GM18909 (cell line): ENCODE measurements at regions not wholly inside any gene's neighbourhood (a gene's known extent, or its start where the extent isn't known, plus 50 kb on each side); places are given as distances from the start of the nearest gene placed in this dataset.
"Not testable (repeated sequence)": the region's sequence is repeated elsewhere in the genome, so short reads cannot be mapped to it uniquely, and the experiment has no call there.

Source experiments
- ATAC-seq: cut with Tn5 transposase; IDR thresholded peaks from one replicate; pipeline ENCODE4 v1.9.1; 2021; ENCODE audit warnings: mild to moderate bottlenecking; ENCODE audit not compliant: unreplicated experiment, poor library complexity

DNA sequence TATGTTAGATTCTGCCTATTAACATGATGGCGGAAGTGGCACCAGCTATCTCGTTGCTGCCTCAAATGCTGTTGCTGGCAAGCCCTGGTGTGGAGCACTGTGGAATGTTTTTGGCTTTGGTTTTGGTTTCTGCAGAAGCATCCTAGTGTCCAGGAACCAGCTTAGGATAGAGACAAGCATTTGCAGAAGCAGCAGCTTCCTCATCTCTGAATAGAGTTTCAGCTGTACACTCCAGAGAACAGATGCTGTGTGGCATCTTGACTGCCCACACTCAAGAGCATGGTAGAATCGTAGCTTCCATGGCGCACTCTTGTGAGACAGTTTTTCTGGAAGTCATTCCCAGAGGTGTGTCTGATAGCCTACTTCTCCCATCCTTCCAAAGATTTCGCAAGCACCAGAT lies 145.3 kb upstream of the RXFP2 start:
- ATAC-seq, result no peak

DNA sequence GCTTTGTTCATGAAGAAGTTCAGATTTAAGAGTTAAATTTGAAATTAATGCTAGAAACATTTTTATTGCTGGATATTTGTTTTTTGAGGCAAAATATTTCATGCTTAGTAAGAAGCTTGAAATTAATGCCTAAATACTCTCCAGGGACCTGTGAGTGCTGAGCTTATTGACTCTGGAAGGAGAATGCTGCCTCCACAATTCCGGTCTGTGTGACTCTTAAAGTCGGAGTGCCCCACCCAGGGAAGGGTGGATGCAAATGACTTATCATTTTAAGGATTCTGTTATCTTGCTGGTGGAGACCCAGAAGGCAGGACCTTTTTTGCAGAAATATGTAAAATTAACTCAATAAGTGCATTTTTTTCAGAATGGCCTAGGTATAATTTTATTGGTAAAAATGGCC lies 143.8 kb upstream of the RXFP2 start:
- ATAC-seq, result no peak

DNA sequence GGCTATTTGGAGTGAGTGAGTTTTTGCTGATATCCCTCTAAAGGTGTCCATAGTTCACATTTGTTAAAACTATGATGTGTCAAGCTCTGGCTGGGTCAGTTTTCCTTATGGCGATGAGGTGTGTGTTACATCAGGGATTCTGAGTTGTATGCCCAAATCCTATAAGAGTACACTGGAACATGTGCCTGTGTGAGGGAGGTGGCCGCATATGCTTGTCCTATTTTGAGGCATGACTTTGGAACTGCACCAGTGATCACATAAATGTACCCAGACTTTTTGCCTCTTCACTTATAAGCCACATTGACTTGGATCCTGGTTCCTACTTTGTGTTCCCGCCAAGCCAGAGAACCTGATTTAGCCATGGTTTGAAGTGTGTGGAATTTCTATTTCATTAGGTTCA lies 140.3 kb upstream of the RXFP2 start:
- ATAC-seq, result no peak

DNA sequence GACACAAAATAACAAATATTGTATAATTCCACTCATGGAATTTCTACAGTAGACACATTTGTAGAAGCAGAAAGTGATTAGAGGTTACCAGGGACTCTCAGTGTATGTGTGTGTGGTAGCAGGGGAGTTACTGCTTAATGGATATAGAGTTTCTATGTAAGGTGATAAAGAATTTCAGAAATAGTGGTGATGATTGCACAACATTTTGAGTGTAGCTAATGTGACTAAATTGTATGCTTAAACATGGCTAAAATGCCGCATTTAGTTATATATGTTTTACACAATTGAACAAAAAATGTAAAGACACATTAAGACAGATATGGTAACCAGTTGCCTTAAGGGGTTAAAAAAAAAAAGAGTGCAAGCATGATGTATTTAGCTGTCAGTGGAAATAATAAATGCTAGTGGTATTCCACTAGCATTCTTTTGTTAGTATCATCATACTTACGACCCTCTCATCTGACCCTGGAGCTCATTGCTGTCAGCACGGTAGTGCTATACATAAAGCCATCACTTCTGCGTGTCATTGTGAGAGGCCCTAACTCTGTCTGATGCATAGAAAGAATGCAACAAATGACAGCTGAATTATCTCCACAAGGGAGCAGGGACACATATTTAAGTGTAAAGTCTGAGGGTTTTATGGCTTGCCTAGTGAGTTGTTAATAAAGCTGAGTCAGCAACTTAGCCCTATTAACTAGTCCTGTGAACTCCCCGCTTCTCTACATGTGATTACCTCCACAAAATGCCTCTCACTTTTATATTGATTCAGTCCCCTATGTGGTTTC lies 134.1 kb upstream of the RXFP2 start:
- no peak for ATAC-seq

DNA sequence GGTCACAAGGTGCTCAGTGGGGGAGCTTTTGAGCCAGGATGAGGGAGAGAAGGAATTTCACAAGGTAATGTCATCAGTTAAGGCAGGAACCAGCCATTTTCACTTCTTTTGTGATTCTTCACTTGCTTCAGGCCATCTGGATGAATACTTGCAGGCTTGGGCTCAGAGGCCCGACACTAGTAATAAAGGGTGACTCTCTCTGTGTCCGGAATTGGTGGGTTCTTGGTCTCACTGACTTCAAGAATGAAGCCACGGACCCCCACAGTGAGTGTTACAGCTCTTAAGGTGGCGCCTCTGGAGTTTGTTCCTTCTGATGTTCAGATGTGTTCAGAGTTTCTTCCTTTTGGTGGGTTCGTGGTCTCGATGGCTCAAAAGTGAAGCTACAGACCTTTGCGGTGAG lies 131.8 kb upstream of the RXFP2 start:
- not testable (repeated sequence) for ATAC-seq

DNA sequence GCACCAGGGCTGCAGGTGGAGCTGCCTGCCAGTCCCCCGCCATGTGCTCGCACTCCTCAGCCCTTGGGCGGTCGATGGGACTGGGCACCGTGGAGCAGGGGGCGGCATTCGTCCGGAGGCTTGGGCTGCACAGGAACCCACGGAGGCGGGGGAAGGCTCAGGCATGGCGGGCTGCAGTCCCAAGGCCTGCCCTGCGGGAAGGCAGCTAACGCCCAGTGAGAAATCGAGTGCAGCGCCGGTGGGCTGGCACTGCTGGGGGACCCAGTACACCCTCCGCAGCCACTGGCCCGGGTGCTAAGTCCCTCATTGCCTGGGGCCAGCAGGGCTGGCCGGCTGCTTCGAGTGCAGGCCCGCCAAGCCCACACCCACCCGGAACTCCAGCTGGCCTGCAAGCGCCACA lies 130.5 kb upstream of the RXFP2 start:
- ATAC-seq, result not testable (repeated sequence)

DNA sequence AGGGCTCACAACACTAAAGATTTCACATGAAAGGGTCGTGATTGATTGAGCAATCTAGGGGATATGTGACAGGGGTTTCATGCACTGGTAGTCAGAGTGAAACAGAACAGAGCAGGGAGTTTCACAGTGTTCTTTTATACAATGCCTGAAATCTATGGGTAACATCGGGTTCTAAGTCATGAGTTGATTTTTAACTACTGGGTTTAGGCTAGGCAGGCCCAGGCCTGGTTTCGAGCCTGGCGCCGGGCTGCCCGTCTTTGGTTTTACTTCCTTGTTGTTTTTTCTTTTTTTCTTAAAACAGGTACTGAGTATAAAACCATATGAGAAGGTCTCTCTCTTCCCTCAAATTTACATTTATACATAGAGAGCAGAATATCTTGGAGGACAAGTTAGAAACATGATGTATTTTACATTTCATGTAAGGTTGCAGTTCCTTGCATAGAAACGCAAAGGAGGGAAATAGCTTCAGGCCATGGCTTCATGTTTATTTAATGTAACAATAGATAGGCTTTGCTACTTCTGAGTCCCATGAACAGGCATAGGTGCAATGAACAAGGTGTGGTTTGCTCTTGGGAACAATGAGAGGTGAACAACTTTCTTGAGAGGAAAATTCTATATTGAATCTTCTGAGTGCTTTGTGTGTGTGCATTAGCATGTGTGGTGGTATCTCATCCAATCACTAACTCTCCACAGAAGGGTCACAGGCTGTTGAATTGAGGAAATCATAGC lies 128.9 kb upstream of the RXFP2 start:
- no peak for ATAC-seq

DNA sequence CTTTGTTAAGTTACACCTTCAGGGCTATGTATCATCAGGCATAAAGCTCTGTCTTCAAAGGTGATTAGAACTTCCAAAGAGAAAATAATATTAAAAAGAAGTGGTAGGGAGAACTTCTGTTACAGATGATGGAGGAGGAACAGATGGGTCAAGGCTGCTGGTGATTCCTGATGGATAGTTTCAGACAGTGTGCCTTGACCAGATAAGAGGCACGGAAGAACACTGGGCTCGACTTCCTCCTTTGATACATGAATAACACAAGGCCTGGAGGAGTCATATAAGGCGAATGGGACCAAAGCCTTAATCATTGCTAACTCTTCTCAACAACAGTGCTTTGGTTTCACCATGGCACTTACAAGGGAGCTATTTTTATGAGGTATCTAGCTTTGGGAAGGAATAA lies 128.1 kb upstream of the RXFP2 start:
- ATAC-seq, result no peak

DNA sequence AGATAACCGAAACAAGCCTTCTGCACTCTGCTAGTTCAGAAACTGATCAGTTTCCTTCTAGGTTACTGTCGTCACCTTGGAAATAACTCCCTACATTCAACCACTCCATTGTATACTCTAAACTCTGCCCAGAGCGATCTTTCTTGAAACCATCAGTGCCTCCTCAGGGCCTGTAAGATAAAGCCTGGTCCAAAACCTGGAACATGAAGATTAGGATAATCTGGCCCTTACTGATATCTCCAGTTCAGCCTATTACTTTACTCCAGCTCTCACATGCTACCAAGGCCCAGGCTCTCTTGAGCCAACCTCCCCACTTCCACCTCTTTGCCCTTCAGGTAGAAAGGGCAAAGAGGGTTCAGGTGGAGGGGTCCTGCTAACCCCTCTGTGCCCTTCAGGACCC lies 125.3 kb upstream of the RXFP2 start:
- ATAC-seq, result no peak

DNA sequence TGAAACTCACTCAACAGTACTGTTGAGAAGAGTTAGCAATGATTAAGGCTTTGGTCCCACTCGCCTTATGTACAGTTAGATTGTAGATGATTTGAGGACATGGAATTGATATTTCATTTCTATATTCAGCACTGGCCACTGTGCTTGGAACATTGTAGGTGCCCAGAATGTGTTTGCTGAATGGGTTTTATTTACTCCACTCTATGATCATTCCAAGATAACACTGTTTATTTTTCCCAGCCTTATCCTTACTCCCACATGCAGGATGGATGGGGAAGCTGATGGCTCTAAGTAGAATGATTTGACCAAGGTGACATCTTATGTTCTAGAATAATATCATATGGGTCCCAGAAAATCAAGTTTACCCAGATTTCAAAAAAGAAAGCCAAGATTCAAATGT lies 124.6 kb upstream of the RXFP2 start:
- no peak for ATAC-seq

DNA sequence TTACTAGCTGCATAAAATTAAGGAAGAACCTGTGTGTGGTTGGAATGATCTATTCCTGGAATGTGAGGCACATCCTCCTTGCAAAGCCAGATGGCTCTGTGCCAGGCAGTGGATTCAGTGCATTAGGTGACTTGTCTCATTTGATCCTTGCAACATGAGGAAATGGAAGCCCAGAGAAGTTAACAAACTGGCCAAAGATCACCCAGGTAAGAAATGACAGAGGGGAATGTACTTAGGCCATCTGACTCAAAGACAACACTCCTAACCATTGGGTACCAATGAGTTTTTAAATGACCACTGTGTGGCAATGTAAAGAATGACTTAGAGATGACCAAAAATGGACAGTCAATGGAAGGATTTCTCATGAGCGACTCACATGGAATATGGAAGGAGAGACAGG lies 114.2 kb upstream of the RXFP2 start:
- ATAC-seq, result no peak

DNA sequence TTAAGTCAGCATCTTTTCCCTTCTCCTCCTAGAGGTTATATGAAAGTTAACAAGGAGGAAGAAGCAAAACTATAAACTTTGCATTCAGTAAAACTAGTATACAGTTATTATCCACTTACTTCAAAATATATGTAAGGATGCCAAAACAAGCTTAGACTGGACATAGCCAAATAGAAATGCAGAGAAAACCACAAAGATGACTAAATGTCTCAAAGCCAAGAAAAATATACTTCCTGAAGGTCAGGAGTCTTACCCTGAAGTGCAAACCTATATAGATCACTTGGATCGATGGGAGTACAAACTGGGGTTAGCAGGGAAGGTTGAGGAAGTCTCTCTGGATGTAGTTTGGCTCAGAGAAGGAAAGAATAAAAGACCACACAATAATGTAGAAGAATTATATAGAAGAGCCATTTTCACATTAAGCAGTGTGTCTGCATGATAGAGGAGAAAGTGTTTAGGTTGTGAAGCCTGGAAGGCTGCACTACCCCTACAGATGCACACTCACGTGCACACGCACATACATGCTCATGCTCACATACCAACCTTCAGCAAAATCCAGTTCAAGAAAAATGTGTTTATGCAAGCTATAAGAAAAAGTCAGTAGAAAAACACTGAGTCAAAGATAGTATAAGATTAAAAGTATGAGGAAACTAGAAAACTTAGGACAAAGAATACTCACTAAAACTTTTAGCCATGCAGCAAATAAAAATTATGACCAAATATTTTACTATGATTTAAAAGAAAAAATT lies 112.1 kb upstream of the RXFP2 start:
- ATAC-seq, result no peak

DNA sequence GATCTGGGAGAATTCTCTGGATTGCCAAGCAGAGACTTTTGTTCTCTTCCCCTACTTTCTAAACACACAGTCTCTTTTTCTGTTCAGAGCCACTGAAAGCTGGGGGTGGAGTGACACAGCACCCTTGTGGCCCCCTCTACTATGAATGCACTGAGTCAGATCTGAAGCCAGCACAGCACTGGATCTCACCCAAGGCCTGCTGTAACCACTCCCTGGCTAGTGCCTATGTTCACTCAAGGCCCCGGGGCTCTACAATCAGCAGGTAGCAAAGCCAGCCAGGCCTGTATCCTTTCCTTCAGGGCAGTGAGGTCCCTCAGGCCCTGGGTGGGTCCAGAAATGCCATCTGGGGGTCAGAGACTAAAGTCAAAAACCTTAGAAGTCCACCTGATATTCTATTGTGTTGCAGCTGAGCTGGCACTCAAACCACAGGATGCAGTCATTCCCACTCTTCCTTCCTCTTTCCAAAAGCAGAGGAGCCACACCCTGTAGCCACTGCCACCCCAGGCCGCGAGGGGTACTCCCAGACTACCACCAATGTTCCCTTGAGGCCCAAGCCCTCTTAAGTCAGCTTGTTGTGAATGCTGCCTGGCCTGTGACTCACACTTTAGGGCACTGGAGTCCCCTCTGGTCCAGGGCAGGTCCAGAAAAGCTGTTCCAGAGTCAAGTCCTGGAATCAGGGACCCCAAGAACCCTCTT lies 110.1 kb upstream of the RXFP2 start:
- ATAC-seq, result no peak

DNA sequence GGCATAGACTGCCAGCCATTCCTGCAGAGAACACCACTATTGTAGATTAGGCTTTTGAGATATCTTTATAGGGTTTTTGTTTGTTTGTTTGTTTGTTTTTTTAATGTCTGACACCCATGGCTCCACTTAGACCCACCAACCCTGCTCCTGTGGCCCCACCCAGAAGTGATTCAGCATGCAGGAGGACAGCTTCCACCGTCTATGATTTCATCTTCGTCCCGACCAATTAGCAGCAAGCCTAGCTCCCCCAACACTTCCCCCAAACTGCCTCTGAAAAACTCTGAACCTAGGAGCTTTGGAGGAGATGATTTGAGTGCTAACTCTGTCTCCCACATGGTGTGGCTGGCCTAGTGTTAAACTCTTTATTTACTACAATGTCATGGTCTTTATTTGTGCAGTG lies 108.3 kb upstream of the RXFP2 start:
- no peak for ATAC-seq

DNA sequence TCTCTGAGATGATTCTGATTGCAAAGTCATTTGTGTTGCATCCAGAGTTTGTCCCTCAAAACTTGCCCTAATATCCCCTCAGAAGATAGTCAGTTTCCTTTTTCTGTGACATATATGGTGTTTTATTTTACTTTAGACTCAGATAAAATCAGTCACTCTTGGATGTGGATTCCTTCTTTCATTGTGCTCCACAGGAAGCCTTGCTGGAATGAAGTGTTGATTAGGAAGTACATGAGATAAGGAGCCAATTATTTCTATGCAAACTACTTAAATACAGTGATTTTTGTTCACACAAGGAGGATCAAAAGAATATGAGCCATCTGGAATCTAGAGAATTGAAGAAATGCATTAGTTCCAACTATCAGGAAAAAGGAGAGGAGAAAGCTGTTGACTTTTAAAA lies 107.6 kb upstream of the RXFP2 start:
- ATAC-seq, result no peak

DNA sequence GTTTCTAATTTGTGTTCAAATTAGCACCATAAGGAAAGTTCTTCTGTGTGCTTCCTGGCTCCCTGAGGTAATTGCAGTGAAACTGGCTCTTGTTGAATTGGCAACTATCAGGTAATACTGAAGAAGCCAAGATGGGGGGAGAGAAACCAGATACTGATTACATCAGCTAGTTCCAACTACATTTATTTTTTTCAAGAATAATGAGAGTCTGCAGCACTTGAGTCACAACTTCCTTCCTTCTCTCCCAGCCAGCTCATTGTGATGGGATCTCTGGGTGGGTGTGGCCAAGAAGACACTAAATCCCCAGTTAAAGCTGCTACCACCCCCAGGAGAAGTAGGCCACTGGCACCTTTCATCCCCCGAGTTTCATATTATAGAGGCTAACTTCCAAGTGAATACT lies 100.7 kb upstream of the RXFP2 start:
- ATAC-seq, result no peak

DNA sequence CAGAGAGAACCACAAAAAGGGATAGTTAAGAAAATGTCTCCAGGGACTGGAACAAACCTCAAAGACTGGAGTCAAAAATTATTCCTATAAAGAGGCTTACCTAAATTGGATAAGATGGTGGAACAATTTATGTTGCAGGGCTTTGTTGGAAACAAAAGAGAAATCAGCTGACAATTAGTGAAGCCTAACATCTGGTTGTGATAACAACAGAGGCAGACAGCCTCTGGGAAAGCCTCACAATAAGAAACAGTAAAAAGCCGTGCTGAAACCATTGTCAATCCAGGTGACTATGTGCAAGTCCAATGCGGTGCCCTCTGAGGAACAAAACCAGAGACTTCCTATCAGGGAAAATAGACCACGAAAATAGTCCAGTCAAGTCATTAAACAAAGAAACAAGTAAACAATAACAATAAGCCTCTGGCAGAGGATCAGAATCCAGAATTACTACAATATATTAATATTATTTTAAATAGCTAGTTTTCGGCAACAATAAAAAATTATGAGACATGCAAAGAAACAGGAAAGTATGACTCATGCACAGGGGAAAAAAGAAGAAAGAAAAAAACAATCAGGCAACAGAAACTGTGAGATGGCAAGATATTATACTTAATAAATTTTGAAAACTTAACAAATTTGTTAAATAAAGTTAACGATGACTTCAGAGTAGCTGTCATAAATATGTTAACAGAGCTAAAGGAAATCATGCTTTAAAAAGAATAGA lies 99.7 kb upstream of the RXFP2 start:
- ATAC-seq, result no peak

DNA sequence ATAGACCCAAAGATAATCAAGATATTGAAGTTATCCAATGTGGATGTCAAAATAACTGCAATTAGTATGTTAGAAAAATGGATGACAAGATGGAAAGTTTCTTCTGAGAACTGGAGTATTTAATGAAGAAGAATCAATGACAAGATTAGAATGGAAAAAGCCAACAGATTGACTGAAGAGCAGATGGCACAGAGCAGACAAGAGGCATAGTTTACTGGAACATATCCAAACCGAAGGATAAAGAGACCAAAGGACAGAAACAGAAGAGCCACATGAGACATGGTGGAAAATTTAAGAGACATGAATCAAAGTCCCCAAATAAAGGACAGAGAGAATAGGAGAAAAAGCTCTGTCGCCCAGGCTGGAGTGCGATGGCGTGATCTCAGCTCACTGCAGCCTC lies 89.6 kb upstream of the RXFP2 start:
- ATAC-seq, result no peak

DNA sequence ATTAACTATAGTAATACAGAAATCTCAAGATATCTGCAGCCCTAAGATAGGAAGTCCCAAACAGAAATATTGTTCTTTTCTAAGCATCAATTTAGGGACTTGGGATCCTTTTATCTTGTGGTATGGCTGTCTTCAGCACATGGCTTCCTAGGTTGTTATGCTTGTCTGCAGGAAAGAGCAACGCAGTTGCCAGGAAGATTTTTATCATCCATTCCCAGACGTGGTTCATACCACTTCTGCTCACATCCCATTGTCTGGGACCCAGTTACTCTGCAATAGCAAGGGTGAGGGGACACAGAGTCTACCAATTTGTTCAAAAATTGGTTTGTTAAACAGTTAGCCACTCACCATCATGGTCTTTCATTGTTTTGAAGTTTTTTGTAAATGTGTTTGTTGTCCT lies 85.6 kb upstream of the RXFP2 start:
- no peak for ATAC-seq
